Vagina (tissue), 2 donors: ENCODE measurements at regions not wholly inside any gene's neighbourhood (a gene's known extent, or its start where the extent isn't known, plus 50 kb on each side); places are given as distances from the start of the nearest gene placed in this dataset.

Experiments used
- DNase-seq, 2 donors: peaks; one replicate each; pipeline ENCODE4 v3.0.0-alpha.2; 2017; ENCODE audit errors: extremely low spot score in 2 of 2
- H3K27ac ChIP-seq: fragments of 200-600 bp; sonication (generic); one replicate; pipeline ENCODE4 v1.5.1; 2019
- H3K27me3 ChIP-seq: fragments of 200-600 bp; sonication (generic); one replicate; pipeline ENCODE4 v1.5.1; 2019
- H3K36me3 ChIP-seq, 2 donors: fragments of 200-600 bp; sonication (generic); one replicate each; pipeline ENCODE4 v1.5.1; 2017 to 2019
- H3K4me1 ChIP-seq: fragments of 200-600 bp; sonication (generic); one replicate; pipeline ENCODE4 v1.5.1; 2019
- H3K4me3 ChIP-seq, 2 donors: fragments of 200-600 bp; sonication (generic); 1 replicate in 1 of 2; 2 replicates in 1 of 2; pipeline ENCODE4 v1.5.1; 2016 to 2019
- H3K9me3 ChIP-seq: fragments of 200-600 bp; sonication (generic); one replicate; pipeline ENCODE4 v1.5.1; 2019
- CTCF ChIP-seq, 3 experiments: fragments of 450-650 bp in 2 of 3; fragments of 200-600 bp in 1 of 3; sonication (generic) in 1 of 3; IDR thresholded peaks; one replicate each; pipeline ENCODE4 v1.5.1; 2017 to 2019; ENCODE audit warnings: antibody characterized with exemption in 3 of 3, mild to moderate bottlenecking in 2 of 3, moderate library complexity in 2 of 3
- POLR2A ChIP-seq, 2 donors: fragments of 450-650 bp; IDR thresholded peaks; one replicate each; pipeline ENCODE4 v1.6.1; 2017; ENCODE audit warnings: antibody characterized with exemption in 2 of 2, mild to moderate bottlenecking in 2 of 2, moderate library complexity in 2 of 2
- POLR2AphosphoS5 ChIP-seq, 2 donors: sonication (generic); formaldehyde crosslinking; IDR thresholded peaks; one replicate each; pipeline ENCODE4 v1.9.0; 2017; ENCODE audit warnings: antibody characterized with exemption in 2 of 2, mild to moderate bottlenecking in 2 of 2, low read depth in 1 of 2; ENCODE audit not compliant: insufficient read depth in 1 of 2
- intact Hi-C: fragments of 100-400 bp; cut with DNase I; formaldehyde crosslinking; loops from one replicate; pipeline ENCODE4 v1.15.1; 2023

DNA sequence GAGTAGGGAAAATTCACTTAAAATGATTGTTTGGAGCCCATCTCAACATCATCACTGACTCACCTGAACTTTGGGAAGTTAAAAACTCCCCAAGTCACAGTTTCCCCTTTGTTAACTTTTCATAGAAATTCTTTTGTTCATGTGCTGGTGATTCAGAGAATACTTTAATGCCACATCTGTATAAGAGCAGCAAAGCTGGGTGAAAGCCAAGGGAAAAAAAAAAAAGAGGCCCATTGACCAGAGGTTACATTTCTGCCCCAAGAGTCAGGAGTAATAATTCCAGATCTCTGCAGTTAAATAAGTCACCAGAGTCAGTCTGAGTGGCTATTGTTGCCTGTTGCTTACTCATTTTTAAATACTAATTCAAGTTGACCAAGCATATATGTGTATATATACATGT is 136.4 kb upstream of the LGR5 start:
- no peaks in the 10 kb centered on the region for H3K27me3 ChIP-seq
- H3K27ac ChIP-seq: no peak overlapping the region
- no peak for TF ChIP-seq POLR2A (IDR thresholded peaks at IDR 0.05)
- no peak for TF ChIP-seq POLR2AphosphoS5 (IDR thresholded peaks at IDR 0.05; ENCODE audit: insufficient read depth in 1 of 2, low read depth in 1 of 2)
- no peak for TF ChIP-seq CTCF (IDR thresholded peaks at IDR 0.05)
- intact Hi-C loops: no loop called here
- no peaks in the 10 kb centered on the region for H3K4me1 ChIP-seq
- no peaks in the 10 kb centered on the region for H3K36me3 ChIP-seq
- no peaks in the 10 kb centered on the region for H3K9me3 ChIP-seq
- H3K4me3 ChIP-seq: no peak overlapping the region
- DNase-seq: no peak

GRCh38 chr12:71300772-71301675 is 138.6 kb upstream of the LGR5 start:
- no peaks in the 10 kb centered on the region for H3K36me3 ChIP-seq
- no peak overlapping the region for H3K27ac ChIP-seq

DNA sequence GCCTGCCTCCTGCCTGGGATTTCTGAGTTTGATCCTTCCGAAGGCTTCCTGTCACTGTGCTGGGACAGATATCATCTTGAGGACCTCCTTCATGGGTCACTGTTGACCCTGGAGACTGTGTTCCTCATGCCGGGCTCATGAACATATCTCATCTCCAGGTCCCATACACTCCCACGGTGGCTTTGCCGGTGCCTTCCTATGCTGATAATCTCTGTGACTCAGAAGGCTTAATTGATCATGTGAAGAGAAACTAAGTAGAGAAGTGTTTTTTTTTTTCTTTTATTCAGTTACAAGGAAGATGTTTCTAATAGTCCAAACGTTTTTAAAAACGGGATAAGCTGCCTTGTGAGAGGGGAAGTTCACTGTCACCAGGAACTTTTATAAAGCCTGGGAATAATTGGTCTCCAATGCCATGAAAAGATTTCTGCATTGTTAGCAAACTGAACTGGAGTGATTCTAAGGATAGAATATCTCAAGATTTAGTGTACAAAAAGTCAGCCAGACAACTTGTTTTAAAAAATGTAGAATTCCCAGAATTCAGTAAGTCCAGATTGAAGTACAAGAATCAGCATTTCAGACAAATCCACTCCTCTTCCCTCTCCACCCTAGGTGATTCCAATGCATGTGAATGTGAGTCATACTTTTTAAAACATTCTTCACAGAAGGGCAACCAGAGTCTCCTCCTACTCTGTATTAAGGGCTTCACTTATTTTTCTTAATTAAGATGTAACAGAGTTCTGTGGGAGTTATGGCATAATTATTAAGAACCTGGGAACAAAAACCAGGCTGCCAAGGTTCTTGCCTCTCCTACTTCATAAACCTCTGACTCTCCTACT is 139.8 kb upstream of the LGR5 start:
- no peak overlapping the region for H3K4me3 ChIP-seq
- no peak overlapping the region for H3K27ac ChIP-seq
- H3K27me3 ChIP-seq: no peaks in the 10 kb centered on the region
- intact Hi-C loops: no loop called here
- DNase-seq: no peak
- peaks cover 9% of the 10 kb centered on the region for H3K4me1 ChIP-seq
- no peak for TF ChIP-seq POLR2AphosphoS5 (IDR thresholded peaks at IDR 0.05; ENCODE audit: insufficient read depth in 1 of 2, low read depth in 1 of 2)
- no peak for TF ChIP-seq CTCF (IDR thresholded peaks at IDR 0.05)
- TF ChIP-seq POLR2A (IDR thresholded peaks at IDR 0.05): no peak
- no peaks in the 10 kb centered on the region for H3K36me3 ChIP-seq
- H3K9me3 ChIP-seq: no peaks in the 10 kb centered on the region

More at GRCh38 chr12:71300772-71301675, 138.6 kb upstream of the LGR5 start:
- TF ChIP-seq POLR2A (IDR thresholded peaks at IDR 0.05): no peak
- TF ChIP-seq CTCF (IDR thresholded peaks at IDR 0.05): no peak
- no peak for TF ChIP-seq POLR2AphosphoS5 (IDR thresholded peaks at IDR 0.05; ENCODE audit: insufficient read depth in 1 of 2, low read depth in 1 of 2)
- intact Hi-C loops: no loop called here
- Histone ChIP-seq H3K27me3 (no peaks in the 10 kb centered on the region), H3K9me3 (no peaks in the 10 kb centered on the region), H3K4me1 (peaks cover 5% of the 10 kb centered on the region), H3K4me3 (no peak overlapping the region)
- no peak for DNase-seq

DNA sequence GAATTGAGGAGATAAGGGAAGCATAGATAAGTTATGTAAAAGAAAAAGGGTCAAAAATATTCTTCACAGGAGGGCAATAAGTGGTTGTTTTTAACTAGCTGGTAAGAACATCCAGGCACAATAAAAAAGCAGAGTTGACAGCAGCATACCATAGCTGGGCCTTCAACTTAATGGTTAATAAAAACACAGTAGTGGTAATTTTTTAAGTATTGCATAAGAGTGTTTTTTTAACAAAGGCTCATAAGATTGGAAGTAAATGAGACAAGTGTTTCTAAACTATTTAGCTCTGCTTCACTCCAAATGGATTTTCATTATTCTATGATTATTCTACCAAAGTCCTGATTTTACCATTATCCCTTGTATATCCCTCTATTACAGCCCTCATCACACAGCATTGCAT is 140.1 kb upstream of the TSPAN8 start:
- no peaks in the 10 kb centered on the region for H3K9me3 ChIP-seq
- H3K27ac ChIP-seq: no peak overlapping the region
- no peak for TF ChIP-seq POLR2A (IDR thresholded peaks at IDR 0.05)
- TF ChIP-seq POLR2AphosphoS5 (IDR thresholded peaks at IDR 0.05; ENCODE audit: insufficient read depth in 1 of 2, low read depth in 1 of 2): no peak
- no peak for TF ChIP-seq CTCF (IDR thresholded peaks at IDR 0.05)
- H3K4me3 ChIP-seq: no peak overlapping the region
- H3K27me3 ChIP-seq: no peaks in the 10 kb centered on the region
- intact Hi-C loops: no loop called here
- H3K36me3 ChIP-seq: no peaks in the 10 kb centered on the region
- peaks cover 9% of the 10 kb centered on the region for H3K4me1 ChIP-seq
- no peak for DNase-seq
